ENCODE measurements at regions not wholly inside any gene's neighbourhood (a gene's known extent, or its start where the extent isn't known, plus 50 kb on each side); places are given as distances from the start of the nearest gene placed in this dataset.

GRCh38 chr4:81600520-81601357 is 129.0 kb upstream of the RASGEF1B start:
- H3K4me3 ChIP-seq: no peak overlapping the region
- H3K27ac ChIP-seq: peak overlapping the region; percentile 34 to 44
- TF ChIP-seq CTCF (IDR thresholded peaks at IDR 0.05): no peak
- H3K4me1 ChIP-seq: peaks cover 0 to 31% of the 10 kb centered on the region in 2 donors
- H3K36me3 ChIP-seq: no peaks in the 10 kb centered on the region
- peaks cover 0 to 7% of the 10 kb centered on the region in 2 donors for H3K9me3 ChIP-seq
- H3K27me3 ChIP-seq: no peaks in the 10 kb centered on the region
- peak; percentile 67 for DNase-seq (ENCODE audit: low spot score)

GRCh38 chr4:81599742-81600380 is 128.2 kb upstream of the RASGEF1B start:
- Histone ChIP-seq H3K4me1 (peaks cover 0 to 31% of the 10 kb centered on the region in 2 donors), H3K9me3 (peaks cover 0 to 7% of the 10 kb centered on the region in 2 donors), H3K4me3 (no peak overlapping the region), H3K36me3 (no peaks in the 10 kb centered on the region), H3K27me3 (no peaks in the 10 kb centered on the region), H3K27ac (peak overlapping the region in 1 of 2 donors; percentile 44)
- no peak for DNase-seq (ENCODE audit: low spot score)
- no peak for TF ChIP-seq CTCF (IDR thresholded peaks at IDR 0.05)

- Histone ChIP-seq H3K4me3 (no peak overlapping the region), H3K4me1 (peaks cover 0 to 25% of the 10 kb centered on the region in 2 donors), H3K36me3 (no peaks in the 10 kb centered on the region), H3K27ac (no peak overlapping the region), H3K9me3 (peaks cover 0 to 7% of the 10 kb centered on the region in 2 donors), H3K27me3 (no peaks in the 10 kb centered on the region)
- DNase-seq (ENCODE audit: low spot score): no peak
- TF ChIP-seq CTCF (IDR thresholded peaks at IDR 0.05): no peak
These were observed 124.3 kb upstream of the RASGEF1B start for GRCh38 chr4:81595798-81596610.

- TF ChIP-seq CTCF (IDR thresholded peaks at IDR 0.05): no peak
- H3K4me1 ChIP-seq: peaks cover 0 to 18% of the 10 kb centered on the region in 2 donors
- H3K36me3 ChIP-seq: no peaks in the 10 kb centered on the region
- H3K4me3 ChIP-seq: no peak overlapping the region
- no peaks in the 10 kb centered on the region for H3K27me3 ChIP-seq
- no peak overlapping the region for H3K27ac ChIP-seq
- H3K9me3 ChIP-seq: peaks cover 0 to 7% of the 10 kb centered on the region in 2 donors
- DNase-seq (ENCODE audit: low spot score): no peak
These were observed 123.6 kb upstream of the RASGEF1B start for GRCh38 chr4:81595287-81595686.

- no peak for DNase-seq (ENCODE audit: low spot score)
- peaks cover 0 to 12% of the 10 kb centered on the region in 2 donors for H3K4me1 ChIP-seq
- no peak overlapping the region for H3K4me3 ChIP-seq
- no peaks in the 10 kb centered on the region for H3K36me3 ChIP-seq
- H3K9me3 ChIP-seq: peaks cover 0 to 7% of the 10 kb centered on the region in 2 donors
- TF ChIP-seq CTCF (IDR thresholded peaks at IDR 0.05): no peak
- no peak overlapping the region for H3K27ac ChIP-seq
- no peaks in the 10 kb centered on the region for H3K27me3 ChIP-seq
These were observed 122.9 kb upstream of the RASGEF1B start for GRCh38 chr4:81594490-81595159.
